ENCODE measurements at regions not wholly inside any gene's neighbourhood (a gene's known extent, or its start where the extent isn't known, plus 50 kb on each side); places are given as distances from the start of the nearest gene placed in this dataset.

- no peaks in the 10 kb centered on the region for H3K4me1 ChIP-seq (ENCODE audit: control insufficient read depth, extremely low read depth, insufficient read depth, low read length)
- no peaks in the 10 kb centered on the region for H3K79me2 ChIP-seq (ENCODE audit: control insufficient read depth, insufficient read depth, low read length)
- no peak for FAIRE-seq
- no peaks in the 10 kb centered on the region for H3K9me1 ChIP-seq (replicated peaks; ENCODE audit: control insufficient read depth, extremely low read depth, insufficient read depth, low read length)
- dilution Hi-C loops (cut with MboI; ENCODE audit: extremely low pct_ligation_motif_present, low sequenced_read_pairs) (no loop called here), intact Hi-C loops (cut with micrococcal nuclease) (no loop called here)
- H3K4me3 ChIP-seq (replicated peaks in 1 of 3; ENCODE audit: insufficient read depth in 1 of 3, low read depth in 1 of 3, low read length in 3 of 3), result no peak overlapping the region
- no peaks in the 10 kb centered on the region for H4K20me1 ChIP-seq (replicated peaks; ENCODE audit: control insufficient read depth, extremely low read depth, insufficient read depth, low read length)
- H3K36me3 ChIP-seq (ENCODE audit: control insufficient read depth in 2 of 2, extremely low read depth in 1 of 2, insufficient read depth in 2 of 2, low read length in 2 of 2), result no peaks in the 10 kb centered on the region
- no peak for DNase-seq (ENCODE audit: low read depth, low spot score)
- H3K4me2 ChIP-seq (ENCODE audit: insufficient read depth, low read length), result no peak overlapping the region
- TF ChIP-seq JUN (IDR thresholded peaks at IDR 0.05; ENCODE audit: borderline replicate concordance, insufficient read depth, insufficient read length, low read depth) (no peak), EZH2 (IDR thresholded peaks at IDR 0.05; ENCODE audit: borderline replicate concordance, low read depth, low read length, severe bottlenecking) (no peak), CTCF (IDR thresholded peaks at IDR 0.05; ENCODE audit: extremely low read depth in 1 of 2, insufficient read depth in 1 of 2, low read depth in 1 of 2, low read length in 2 of 2) (no peak), MAX (IDR thresholded peaks at IDR 0.05; ENCODE audit: insufficient read depth, insufficient read length) (no peak), POLR2AphosphoS5 (IDR thresholded peaks at IDR 0.05; ENCODE audit: insufficient read depth, low read depth, low read length) (no peak), MYC (IDR thresholded peaks at IDR 0.05; ENCODE audit: low read depth, low read length) (no peak), GATA2 (IDR thresholded peaks at IDR 0.05; ENCODE audit: insufficient read depth, insufficient read length, low read depth, low read length) (no peak), POLR2A (IDR thresholded peaks at IDR 0.05; ENCODE audit: low read depth, low read length) (no peak), FOS (IDR thresholded peaks at IDR 0.05; ENCODE audit: borderline replicate concordance, insufficient read depth, low read length) (no peak)
- no peak overlapping the region for H3K27ac ChIP-seq (ENCODE audit: insufficient read depth, low read depth, low read length)
- no peak overlapping the region for H2AFZ ChIP-seq (ENCODE audit: low read depth, low read length)
- no peaks in the 10 kb centered on the region for H3K9me3 ChIP-seq (replicated peaks; ENCODE audit: control insufficient read depth, insufficient read depth, low read length)
- CTCF ChIA-PET, result no interaction called here
- POLR2A ChIA-PET, result no interaction called here
- BruUV-seq (replicated peaks), result no TSS peak
- H3K27me3 ChIP-seq (ENCODE audit: control insufficient read depth in 2 of 2, insufficient read depth in 2 of 2, low read length in 2 of 2), result no peaks in the 10 kb centered on the region
- no peak overlapping the region for H3K9ac ChIP-seq (replicated peaks; ENCODE audit: extremely low read depth, insufficient read depth, low read length)
Measured at GRCh38 chrX:19281256-19281655, 62.5 kb upstream of the PDHA1 start.
